Kidney (tissue), 13 donors: ENCODE measurements at regions not wholly inside any gene's neighbourhood (a gene's known extent, or its start where the extent isn't known, plus 50 kb on each side); places are given as distances from the start of the nearest gene placed in this dataset.

Experiments
- DNase-seq, 5 donors: peaks; one replicate each; pipeline ENCODE4 v3.0.0-alpha.2; 2013 to 2020
- FAIRE-seq: peaks from 2 replicates; lab custom pipeline; 2012; peaks lifted over from hg19 to GRCh38; lab: Jason Lieb, UNC
- H3K27ac ChIP-seq, 2 donors: one replicate each; pipeline ENCODE4 v1.7.0; 2013; ENCODE audit warnings: low read depth in 2 of 2, low read length in 2 of 2, inconsistent platforms in 1 of 2
- H3K27me3 ChIP-seq: one replicate; pipeline ENCODE4 v1.7.1; 2013; ENCODE audit warnings: low read length, inconsistent platforms; ENCODE audit not compliant: control insufficient read depth, insufficient read depth
- H3K36me3 ChIP-seq, 3 donors: one replicate each; pipeline versions ENCODE4 v1.7.0 to v1.7.1; 2013; ENCODE audit warnings: low read length in 3 of 3, control low read depth in 1 of 3, inconsistent platforms in 1 of 3; ENCODE audit not compliant: insufficient read depth in 3 of 3, control insufficient read depth in 2 of 3
- H3K4me1 ChIP-seq, 3 donors: one replicate each; pipeline versions ENCODE4 v1.7.0 to v1.7.1; 2013; ENCODE audit warnings: low read length in 3 of 3, inconsistent platforms in 1 of 3, low read depth in 1 of 3; ENCODE audit not compliant: control insufficient read depth in 2 of 3, insufficient read depth in 2 of 3
- H3K4me3 ChIP-seq, 3 donors: one replicate each; pipeline versions ENCODE4 v1.7.0 to v1.8.1; 2013; ENCODE audit warnings: low read length in 3 of 3, control low read depth in 1 of 3, inconsistent platforms in 1 of 3
- H3K9ac ChIP-seq, 3 donors: one replicate each; pipeline versions ENCODE4 v1.7.0 to v1.7.1; 2013; ENCODE audit warnings: low read length in 3 of 3, control low read depth in 1 of 3, inconsistent platforms in 1 of 3
- H3K9me3 ChIP-seq, 3 donors: one replicate each; pipeline versions ENCODE4 v1.7.0 to v1.7.1; 2013; ENCODE audit warnings: low read length in 3 of 3, control low read depth in 1 of 3, inconsistent platforms in 1 of 3; ENCODE audit not compliant: control insufficient read depth in 2 of 3, insufficient read depth in 1 of 3
- intact Hi-C: fragments of 100-400 bp; cut with DNase I; formaldehyde crosslinking; loops from one replicate; pipeline ENCODE4 v1.11.1; 2022
- TF ChIP-seq, protein P1 (sequence below): IDR thresholded peaks from 3 replicates; pipeline ENCODE4 v1.5.1; 2012; ENCODE audit warnings: mild to moderate bottlenecking, moderate library complexity, borderline replicate concordance; ENCODE audit not compliant: insufficient read depth; ENCODE audit errors: extremely low read depth
- donor health status: control.
- donor health status: control.
- donor health status: control.
- donor health status: control.
- donor health status: control.
- donor health status: DM: yes; HTN: yes; CAD: no.
- donor health status: Normal renal cell carcinoma (clear cell type).

DNA sequence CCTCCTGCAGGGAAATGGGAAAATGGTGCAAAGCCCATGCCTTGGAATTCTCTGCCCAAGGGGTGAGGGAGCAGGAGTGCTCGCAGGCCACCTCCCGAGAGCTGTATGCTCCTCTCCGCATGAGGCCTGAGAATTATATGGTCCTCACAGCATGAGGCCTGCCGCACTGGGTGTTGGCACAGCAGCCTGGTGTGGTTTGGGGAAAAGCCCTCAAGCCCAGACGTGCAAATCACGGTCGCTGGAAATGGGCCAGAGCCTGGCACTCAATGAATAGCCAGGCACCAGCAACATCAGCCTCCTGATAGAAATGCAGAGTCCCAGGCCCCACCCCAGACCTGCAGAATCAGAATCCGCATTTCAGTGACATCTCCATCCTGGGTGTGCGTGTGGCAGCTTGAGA lies 156.4 kb upstream of the FOXF1 start:
- DNase-seq (no peak), FAIRE-seq (no peak)
- intact Hi-C loops = no loop called here
- no peaks in the 10 kb centered on the region for H3K36me3 ChIP-seq
- H3K4me3 ChIP-seq = no peak overlapping the region
- H3K4me1 ChIP-seq = no peaks in the 10 kb centered on the region
- TF ChIP-seq, protein P1, sequence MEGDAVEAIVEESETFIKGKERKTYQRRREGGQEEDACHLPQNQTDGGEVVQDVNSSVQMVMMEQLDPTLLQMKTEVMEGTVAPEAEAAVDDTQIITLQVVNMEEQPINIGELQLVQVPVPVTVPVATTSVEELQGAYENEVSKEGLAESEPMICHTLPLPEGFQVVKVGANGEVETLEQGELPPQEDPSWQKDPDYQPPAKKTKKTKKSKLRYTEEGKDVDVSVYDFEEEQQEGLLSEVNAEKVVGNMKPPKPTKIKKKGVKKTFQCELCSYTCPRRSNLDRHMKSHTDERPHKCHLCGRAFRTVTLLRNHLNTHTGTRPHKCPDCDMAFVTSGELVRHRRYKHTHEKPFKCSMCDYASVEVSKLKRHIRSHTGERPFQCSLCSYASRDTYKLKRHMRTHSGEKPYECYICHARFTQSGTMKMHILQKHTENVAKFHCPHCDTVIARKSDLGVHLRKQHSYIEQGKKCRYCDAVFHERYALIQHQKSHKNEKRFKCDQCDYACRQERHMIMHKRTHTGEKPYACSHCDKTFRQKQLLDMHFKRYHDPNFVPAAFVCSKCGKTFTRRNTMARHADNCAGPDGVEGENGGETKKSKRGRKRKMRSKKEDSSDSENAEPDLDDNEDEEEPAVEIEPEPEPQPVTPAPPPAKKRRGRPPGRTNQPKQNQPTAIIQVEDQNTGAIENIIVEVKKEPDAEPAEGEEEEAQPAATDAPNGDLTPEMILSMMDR = no peak
- no peak overlapping the region for H3K9ac ChIP-seq
- H3K9me3 ChIP-seq = peaks cover 0 to 10% (median 0%) of the 10 kb centered on the region in 3 donors
- H3K27me3 ChIP-seq = no peaks in the 10 kb centered on the region
- H3K27ac ChIP-seq = no peak overlapping the region

DNA sequence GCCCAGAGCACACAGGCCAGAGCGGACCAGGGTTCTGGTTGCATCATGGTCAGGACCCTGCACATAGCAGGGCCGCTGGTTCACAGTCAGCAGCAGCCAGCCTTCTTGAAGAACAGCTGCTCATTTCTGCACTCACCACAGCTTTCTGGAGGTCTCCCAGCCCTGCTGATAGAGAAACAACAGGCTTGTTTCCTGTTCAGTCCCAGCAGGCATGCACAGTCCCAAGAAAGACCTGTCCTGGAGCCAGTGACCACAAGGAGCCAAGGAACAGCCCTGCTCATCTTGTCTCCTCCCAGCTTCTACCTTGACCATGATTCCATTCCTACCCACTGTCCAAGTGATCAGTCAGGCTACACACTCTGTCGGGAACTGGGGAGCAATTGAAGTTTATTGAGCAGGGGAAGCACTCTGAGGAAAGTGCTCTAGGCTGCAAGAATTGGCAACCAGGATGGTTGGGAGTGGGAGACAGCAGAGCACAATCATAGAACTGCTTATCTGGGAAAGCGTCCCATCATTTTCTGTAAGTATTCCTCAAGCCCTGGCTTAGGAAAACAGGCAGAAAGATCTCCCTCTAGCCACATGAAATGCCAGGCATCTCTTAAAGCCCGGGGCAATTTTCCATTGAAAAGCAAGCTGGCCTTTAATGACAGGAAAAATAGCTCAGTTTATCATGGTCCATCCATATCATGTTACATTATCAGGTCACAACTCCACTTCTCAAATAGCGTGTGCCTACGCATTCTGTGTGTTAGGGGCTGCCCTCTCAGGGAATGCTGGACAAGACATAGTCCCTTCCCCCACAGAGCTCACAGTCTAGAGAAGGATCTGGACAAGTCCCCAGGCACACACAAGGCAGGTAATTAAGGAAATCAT lies 155.4 kb upstream of the FOXF1 start:
- Histone ChIP-seq H3K27me3 (no peaks in the 10 kb centered on the region), H3K4me3 (no peak overlapping the region), H3K9me3 (peaks cover 0 to 10% (median 0%) of the 10 kb centered on the region in 3 donors), H3K27ac (no peak overlapping the region), H3K36me3 (no peaks in the 10 kb centered on the region), H3K4me1 (no peaks in the 10 kb centered on the region), H3K9ac (no peak overlapping the region)
- TF ChIP-seq, protein P1 = no peak
- no peak for FAIRE-seq
- peak in 3 of 5 donors; percentile 41 to 44 (median 44) for DNase-seq
- intact Hi-C loops = no loop called here

DNA sequence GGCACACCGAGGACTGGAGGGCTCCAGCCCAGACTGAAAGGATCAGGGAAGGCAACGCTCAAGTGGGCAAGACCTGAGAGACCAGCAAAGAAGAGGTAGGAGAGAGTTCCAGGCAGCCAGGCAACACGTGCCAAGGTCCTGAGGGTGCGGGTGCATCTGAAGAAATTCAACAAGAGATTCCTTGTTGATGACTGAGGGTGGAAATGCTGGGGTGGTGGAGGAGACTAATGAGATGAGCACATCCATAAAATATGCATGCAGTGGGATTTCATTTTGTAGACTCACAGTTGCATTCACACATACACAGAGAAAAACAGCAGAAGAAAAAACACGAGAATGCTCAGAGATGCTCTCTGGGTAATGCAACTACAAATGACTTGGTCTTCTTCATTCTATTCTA lies 154.8 kb upstream of the FOXF1 start:
- no peak for FAIRE-seq

More for the DNA sequence above, 154.8 kb upstream of the FOXF1 start:
- no peak overlapping the region for H3K27ac ChIP-seq
- peaks cover 0 to 10% (median 0%) of the 10 kb centered on the region in 3 donors for H3K9me3 ChIP-seq
- no peaks in the 10 kb centered on the region for H3K36me3 ChIP-seq
- peak in 1 of 5 donors; percentile 14 for DNase-seq
- H3K9ac ChIP-seq = no peak overlapping the region
- TF ChIP-seq, protein P1 = no peak
- intact Hi-C loops = no loop called here
- H3K27me3 ChIP-seq = no peaks in the 10 kb centered on the region
- no peaks in the 10 kb centered on the region for H3K4me1 ChIP-seq
- no peak overlapping the region for H3K4me3 ChIP-seq
